PC-9 (cell line): ENCODE measurements at regions not wholly inside any gene's neighbourhood (a gene's known extent, or its start where the extent isn't known, plus 50 kb on each side); places are given as distances from the start of the nearest gene placed in this dataset.

ENCODE experiments used
- BruUV-seq: library from RNA; stranded (reverse); fragments of 400-500 nt; replicated peaks from 2 replicates; lab custom pipeline; 2021; lab: Mats Ljungman, UMichigan
- CTCF ChIA-PET: fragments of 300-600 bp; sonication (Branson Sonifier 250); formaldehyde crosslinking; loops from one replicate; lab custom pipeline; 2022; ENCODE audit warnings: antibody characterized with exemption; lab: Charles Lee
- POLR2A ChIA-PET: fragments of 300-600 bp; sonication (Branson Sonifier 250); formaldehyde crosslinking; loops from one replicate; lab custom pipeline; 2022; ENCODE audit warnings: antibody characterized with exemption; ENCODE audit not compliant: unreplicated experiment; lab: Charles Lee
- DNase-seq, 2 experiments: peaks; one replicate each; pipeline versions ENCODE4 v3.0.0 to v3.0.0-alpha.2; 2015 to 2022; ENCODE audit warnings: mixed read lengths in 1 of 2
- H2AFZ ChIP-seq: fragments of 200-600 bp; sonication (generic); 2 replicates; pipeline ENCODE4 v1.8.1; 2017; ENCODE audit warnings: antibody characterized with exemption
- H3F3A ChIP-seq: fragments of 200-600 bp; sonication (generic); 2 replicates; pipeline ENCODE4 v1.8.1; 2017; ENCODE audit warnings: antibody characterized with exemption, mild to moderate bottlenecking, low read depth; ENCODE audit not compliant: insufficient read depth
- H3K27ac ChIP-seq: fragments of 200-600 bp; sonication (generic); 2 replicates; pipeline ENCODE4 v1.6.1; 2016; ENCODE audit warnings: mixed run types
- H3K27me3 ChIP-seq: fragments of 200-600 bp; sonication (generic); 2 replicates; pipeline ENCODE4 v1.6.1; 2016; ENCODE audit warnings: low read depth, mixed run types; ENCODE audit not compliant: insufficient read depth
- H3K36me3 ChIP-seq: fragments of 200-600 bp; sonication (generic); 2 replicates; pipeline ENCODE4 v1.6.1; 2016; ENCODE audit warnings: low read depth, mixed run types
- H3K4me1 ChIP-seq: fragments of 200-600 bp; sonication (generic); replicated peaks from 2 replicates; pipeline ENCODE4 v1.6.1; 2016; ENCODE audit warnings: mixed run types; ENCODE audit not compliant: insufficient read depth
- H3K4me2 ChIP-seq: fragments of 200-600 bp; sonication (generic); 2 replicates; pipeline ENCODE4 v1.6.1; 2017; ENCODE audit warnings: mixed run types
- H3K4me3 ChIP-seq: fragments of 200-600 bp; sonication (generic); 2 replicates; pipeline ENCODE4 v1.6.1; 2016; ENCODE audit warnings: mixed run types
- H3K79me2 ChIP-seq: fragments of 200-600 bp; sonication (generic); 2 replicates; pipeline ENCODE4 v1.6.1; 2017; ENCODE audit warnings: low read depth, mixed run types
- H3K9me2 ChIP-seq: fragments of 200-600 bp; sonication (generic); 2 replicates; pipeline ENCODE4 v1.8.1; 2017; ENCODE audit warnings: mild to moderate bottlenecking; ENCODE audit not compliant: insufficient read depth
- H3K9me3 ChIP-seq: fragments of 200-600 bp; sonication (generic); 2 replicates; pipeline ENCODE4 v1.8.1; 2016; ENCODE audit warnings: low read depth; ENCODE audit not compliant: insufficient read depth
- H4K20me1 ChIP-seq: fragments of 200-600 bp; sonication (generic); 2 replicates; pipeline ENCODE4 v1.8.1; 2017; ENCODE audit not compliant: insufficient read depth
- CTCF ChIP-seq: fragments of 200-600 bp; sonication (generic); conservative IDR thresholded peaks from 2 replicates; pipeline ENCODE4 v1.6.1; 2017; ENCODE audit warnings: mixed run types, antibody characterized with exemption, mild to moderate bottlenecking, moderate library complexity
- EZH2 ChIP-seq: fragments of 200-600 bp; sonication (generic); IDR thresholded peaks from 2 replicates; pipeline ENCODE4 v1.8.0; 2017; ENCODE audit warnings: antibody characterized with exemption, low read depth
- intact Hi-C: fragments of 100-400 bp; cut with micrococcal nuclease; formaldehyde crosslinking; loops from one replicate; pipeline ENCODE4 v1.10.0; 2022; ENCODE audit not compliant: unreplicated experiment

- Histone ChIP-seq H3K4me3 (no peak overlapping the region), H3F3A (no peaks in the 10 kb centered on the region), H3K9me3 (no peaks in the 10 kb centered on the region), H3K4me1 (no peaks in the 10 kb centered on the region), H3K4me2 (no peak overlapping the region), H3K79me2 (no peaks in the 10 kb centered on the region), H2AFZ (no peak overlapping the region), H3K27ac (no peak overlapping the region), H4K20me1 (no peaks in the 10 kb centered on the region), H3K36me3 (no peaks in the 10 kb centered on the region), H3K9me2 (no peaks in the 10 kb centered on the region), H3K27me3 (no peaks in the 10 kb centered on the region)
- no peak for DNase-seq
- TF ChIP-seq CTCF (no peak), EZH2 (no peak)
- intact Hi-C loops = no loop called here
- POLR2A ChIA-PET = no interaction called here
- no TSS peak for BruUV-seq
- CTCF ChIA-PET = no interaction called here
Observed at GRCh38 chr3:97417-98258, 98.9 kb upstream of the CHL1 start.

GRCh38 chr3:98259-98654, 98.3 kb upstream of the CHL1 start:
- no peak for DNase-seq
- no TSS peak for BruUV-seq
- Histone ChIP-seq H3K27ac (no peak overlapping the region), H3K27me3 (no peaks in the 10 kb centered on the region), H3K9me2 (no peaks in the 10 kb centered on the region), H3K79me2 (no peaks in the 10 kb centered on the region), H3K4me2 (no peak overlapping the region), H4K20me1 (no peaks in the 10 kb centered on the region), H3K36me3 (no peaks in the 10 kb centered on the region), H3K4me1 (no peaks in the 10 kb centered on the region), H3K9me3 (no peaks in the 10 kb centered on the region), H3K4me3 (no peak overlapping the region), H3F3A (no peaks in the 10 kb centered on the region), H2AFZ (no peak overlapping the region)
- intact Hi-C loops = no loop called here
- ChIA-PET POLR2A (no interaction called here), CTCF (no interaction called here)
- TF ChIP-seq CTCF = no peak
- TF ChIP-seq EZH2 = no peak

- H3F3A ChIP-seq = no peaks in the 10 kb centered on the region
- no peaks in the 10 kb centered on the region for H3K9me2 ChIP-seq
- H4K20me1 ChIP-seq = no peaks in the 10 kb centered on the region
- intact Hi-C loops = no loop called here
- ChIA-PET CTCF (no interaction called here), POLR2A (no interaction called here)
- no peak overlapping the region for H2AFZ ChIP-seq
- H3K4me2 ChIP-seq = no peak overlapping the region
- H3K4me1 ChIP-seq = no peaks in the 10 kb centered on the region
- no peaks in the 10 kb centered on the region for H3K36me3 ChIP-seq
- H3K27me3 ChIP-seq = no peaks in the 10 kb centered on the region
- H3K4me3 ChIP-seq = no peak overlapping the region
- no peaks in the 10 kb centered on the region for H3K9me3 ChIP-seq
- H3K79me2 ChIP-seq = no peaks in the 10 kb centered on the region
- no peak for DNase-seq
- BruUV-seq = no TSS peak
- TF ChIP-seq CTCF (no peak), EZH2 (no peak)
- no peak overlapping the region for H3K27ac ChIP-seq
Observed at GRCh38 chr3:99506-99905, 97.1 kb upstream of the CHL1 start.
